SK-N-SH (cell line): ENCODE measurements at regions not wholly inside any gene's neighbourhood (a gene's known extent, or its start where the extent isn't known, plus 50 kb on each side); places are given as distances from the start of the nearest gene placed in this dataset.

Source experiments
- CTCF ChIA-PET: fragments of 300-600, 350-600 bp; formaldehyde crosslinking; extraction: SDS; loops from one replicate; lab custom pipeline; 2021; lab: Yijun Ruan, JAX
- POLR2A ChIA-PET: fragments of 350-600 bp; sonication (Branson Sonifier 250); formaldehyde crosslinking; extraction: SDS; loops from one replicate; lab custom pipeline; 2020; ENCODE audit warnings: antibody characterized with exemption, inconsistent platforms; lab: Yijun Ruan, JAX
- DNase-seq: peaks from one replicate; pipeline ENCODE4 v3.0.0; 2012
- H2AFZ ChIP-seq: fragments of 200-600 bp; sonication (generic); 2 replicates; pipeline ENCODE4 v1.8.1; 2016; ENCODE audit warnings: antibody characterized with exemption, mild to moderate bottlenecking, low read depth
- H3F3A ChIP-seq: fragments of 200-600 bp; sonication (generic); replicated peaks from 2 replicates; pipeline ENCODE3; 2016; ENCODE audit warnings: antibody characterized with exemption, mild to moderate bottlenecking; ENCODE audit not compliant: insufficient read depth
- H3K27ac ChIP-seq, 2 experiments: fragments of 200-500 bp in 1 of 2; fragments of 200-600 bp in 1 of 2; sonication (Bioruptor generic) in 1 of 2; sonication (generic), shearing (Covaris generic) in 1 of 2; 2 replicates each; pipeline versions ENCODE4 v1.5.1 to v1.6.1; 2014 to 2016; ENCODE audit warnings: low read depth in 2 of 2, inconsistent platforms in 1 of 2, low read length in 1 of 2, mild to moderate bottlenecking in 1 of 2, mixed read lengths in 1 of 2
- H3K27me3 ChIP-seq: fragments of 200-600 bp; sonication (generic), shearing (Covaris generic); 2 replicates; pipeline ENCODE4 v1.6.1; 2016; ENCODE audit warnings: mixed run types; ENCODE audit not compliant: insufficient read depth
- H3K36me3 ChIP-seq, 2 experiments: fragments of 200-500 bp in 1 of 2; fragments of 200-600 bp in 1 of 2; sonication (Bioruptor generic) in 1 of 2; sonication (generic) in 1 of 2; replicated peaks in 1 of 2; 2 replicates each; pipeline versions ENCODE3 to v1.5.1; 2014 to 2016; ENCODE audit warnings: low read length in 1 of 2, mild to moderate bottlenecking in 1 of 2; ENCODE audit not compliant: insufficient read depth in 2 of 2, control insufficient read depth in 1 of 2
- H3K4me1 ChIP-seq, 2 experiments: fragments of 200-500 bp in 1 of 2; fragments of 200-600 bp in 1 of 2; sonication (Bioruptor generic) in 1 of 2; sonication (generic), shearing (Covaris generic) in 1 of 2; 2 replicates each; pipeline versions ENCODE4 v1.5.1 to v1.6.1; 2014 to 2016; ENCODE audit warnings: low read depth in 1 of 2, low read length in 1 of 2, mixed run types in 1 of 2; ENCODE audit not compliant: insufficient read depth in 2 of 2, control insufficient read depth in 1 of 2
- H3K4me2 ChIP-seq: fragments of 200-600 bp; sonication (generic), shearing (Covaris generic); 2 replicates; pipeline ENCODE4 v1.6.1; 2017; ENCODE audit warnings: mixed run types
- H3K4me3 ChIP-seq, 2 experiments: fragments of 200-500 bp in 1 of 2; fragments of 200-600 bp in 1 of 2; sonication (Bioruptor generic) in 1 of 2; sonication (generic), shearing (Covaris generic) in 1 of 2; 2 replicates each; pipeline versions ENCODE4 v1.5.1 to v1.8.1; 2014 to 2016; ENCODE audit warnings: low read depth in 2 of 2, inconsistent platforms in 1 of 2, low read length in 1 of 2, mild to moderate bottlenecking in 1 of 2, mixed read lengths in 1 of 2, moderate library complexity in 1 of 2
- H3K79me2 ChIP-seq: fragments of 200-600 bp; sonication (generic); 2 replicates; pipeline ENCODE4 v1.8.1; 2017; ENCODE audit warnings: mild to moderate bottlenecking; ENCODE audit not compliant: insufficient read depth
- H3K9ac ChIP-seq: fragments of 200-600 bp; sonication (generic); 2 replicates; pipeline ENCODE4 v1.6.1; 2017; ENCODE audit warnings: mixed run types
- H3K9me2 ChIP-seq: fragments of 200-600 bp; sonication (generic); 2 replicates; pipeline ENCODE4 v1.6.1; 2017; ENCODE audit warnings: mixed run types
- H3K9me3 ChIP-seq: fragments of 200-600 bp; sonication (generic); 2 replicates; pipeline ENCODE4 v1.6.1; 2017; ENCODE audit warnings: mixed run types, mild to moderate bottlenecking, moderate library complexity
- H4K20me1 ChIP-seq: fragments of 200-600 bp; sonication (generic); 2 replicates; pipeline ENCODE4 v1.6.1; 2017; ENCODE audit warnings: mild to moderate bottlenecking, mixed run types; ENCODE audit not compliant: insufficient read depth
- CHD2 ChIP-seq: fragments of 150-350 bp; IDR thresholded peaks from 2 replicates; pipeline ENCODE4 v1.6.1; 2018; ENCODE audit warnings: low read length; ENCODE audit not compliant: partially characterized antibody
- CTCF ChIP-seq: fragments of 200-600 bp; sonication (generic); IDR thresholded peaks from 2 replicates; pipeline ENCODE4 v1.6.1; 2017; ENCODE audit warnings: antibody characterized with exemption, mild to moderate bottlenecking, moderate library complexity
- ELF1 ChIP-seq: IDR thresholded peaks from 2 replicates; pipeline ENCODE4 v1.4.0; 2012
- EZH2phosphoT487 ChIP-seq: fragments of 200-600 bp; sonication (generic); IDR thresholded peaks from 2 replicates; pipeline ENCODE4 v1.6.1; 2017; ENCODE audit warnings: low read depth, mixed run types, mild to moderate bottlenecking, antibody characterized with exemption, moderate library complexity, borderline replicate concordance
- FOXM1 ChIP-seq: IDR thresholded peaks from 2 replicates; pipeline ENCODE4 v1.4.0; 2012; ENCODE audit warnings: low read depth, mild to moderate bottlenecking
- MAX ChIP-seq: IDR thresholded peaks from 2 replicates; pipeline ENCODE4 v1.4.0; 2012; ENCODE audit warnings: low read depth
- MEF2A ChIP-seq: IDR thresholded peaks from 2 replicates; pipeline ENCODE4 v1.4.0; 2012; ENCODE audit warnings: low read depth, borderline replicate concordance
- MXI1 ChIP-seq: IDR thresholded peaks from 2 replicates; pipeline ENCODE4 v1.6.1; 2012; ENCODE audit warnings: mild to moderate bottlenecking, low read depth, low read length, improper control_type of control experiment
- NRF1 ChIP-seq: IDR thresholded peaks from 2 replicates; pipeline ENCODE4 v1.6.1; 2012; ENCODE audit warnings: low read depth, mild to moderate bottlenecking, low read length
- POLR2AphosphoS5 ChIP-seq: IDR thresholded peaks from 2 replicates; pipeline ENCODE4 v1.6.1; 2012; ENCODE audit warnings: low read depth, low read length
- RAD21 ChIP-seq: IDR thresholded peaks from 2 replicates; pipeline ENCODE4 v1.6.1; 2012; ENCODE audit warnings: mild to moderate bottlenecking, low read length
- SMC3 ChIP-seq: IDR thresholded peaks from 2 replicates; pipeline ENCODE4 v1.6.1; 2012; ENCODE audit warnings: low read depth, low read length, improper control_type of control experiment
- TCF12 ChIP-seq: IDR thresholded peaks from 2 replicates; pipeline ENCODE4 v1.4.0; 2012
- TEAD4 ChIP-seq: IDR thresholded peaks from 2 replicates; pipeline ENCODE4 v1.4.0; 2012; ENCODE audit warnings: mild to moderate bottlenecking, borderline replicate concordance; ENCODE audit not compliant: insufficient read depth
- YY1 ChIP-seq: IDR thresholded peaks from 2 replicates; pipeline ENCODE4 v1.4.0; 2012; ENCODE audit warnings: low read depth, mild to moderate bottlenecking
- ZBTB33 ChIP-seq: IDR thresholded peaks from 2 replicates; pipeline ENCODE4 v1.4.0; 2012; ENCODE audit warnings: low read depth, borderline replicate concordance
- WGBS: methylation state at CpG from one replicate; pipeline ENCODE4 v1.1.6; 2017; ENCODE audit warnings: low lambda C conversion rate; 5-methylcytosine and 5-hydroxymethylcytosine counted together
- TF ChIP-seq, protein P1 (sequence below): fragments of 150-350 bp; IDR thresholded peaks from 2 replicates; pipeline ENCODE4 v1.6.1; 2017; ENCODE audit warnings: antibody characterized with exemption, low read length, low read depth, borderline replicate concordance
- TF ChIP-seq, protein P2 (sequence below): IDR thresholded peaks from 2 replicates; pipeline ENCODE4 v1.6.1; 2012; ENCODE audit warnings: mild to moderate bottlenecking, low read depth, low read length, moderate library complexity
- TF ChIP-seq, protein P3 (sequence below): IDR thresholded peaks from 2 replicates; pipeline ENCODE4 v1.4.0; 2012; ENCODE audit warnings: low read depth, borderline replicate concordance

DNA sequence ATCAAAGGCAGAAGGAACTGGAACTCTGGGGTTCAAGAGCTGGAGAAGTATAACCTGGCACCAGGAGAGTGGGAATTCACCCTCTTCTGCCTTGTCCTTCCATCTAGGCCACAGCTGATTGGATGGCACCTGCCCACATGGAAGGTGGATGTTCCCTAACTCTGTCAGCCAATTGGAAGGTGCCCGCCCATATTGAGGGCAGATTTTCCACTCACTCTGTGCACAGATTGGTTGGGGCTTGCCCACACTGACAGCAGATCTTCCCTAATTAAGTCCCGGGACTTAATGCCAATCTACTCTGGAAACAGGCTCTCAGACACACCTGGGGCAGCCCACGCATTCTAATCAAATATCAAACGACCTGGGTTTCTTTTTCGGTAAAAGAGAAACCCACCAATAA, 1142.3 kb upstream of the CELF2 start:
- TF ChIP-seq CTCF (no peak), TCF12 (no peak), POLR2AphosphoS5 (no peak), MEF2A (no peak), MXI1 (no peak), YY1 (no peak), MAX (no peak), SMC3 (no peak), TEAD4 (no peak), EZH2phosphoT487 (no peak), NRF1 (no peak), ZBTB33 (no peak), CHD2 (no peak), RAD21 (no peak), FOXM1 (no peak), ELF1 (no peak)
- TF ChIP-seq, protein P1, sequence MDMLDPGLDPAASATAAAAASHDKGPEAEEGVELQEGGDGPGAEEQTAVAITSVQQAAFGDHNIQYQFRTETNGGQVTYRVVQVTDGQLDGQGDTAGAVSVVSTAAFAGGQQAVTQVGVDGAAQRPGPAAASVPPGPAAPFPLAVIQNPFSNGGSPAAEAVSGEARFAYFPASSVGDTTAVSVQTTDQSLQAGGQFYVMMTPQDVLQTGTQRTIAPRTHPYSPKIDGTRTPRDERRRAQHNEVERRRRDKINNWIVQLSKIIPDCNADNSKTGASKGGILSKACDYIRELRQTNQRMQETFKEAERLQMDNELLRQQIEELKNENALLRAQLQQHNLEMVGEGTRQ, result no peak
- TF ChIP-seq, protein P2, sequence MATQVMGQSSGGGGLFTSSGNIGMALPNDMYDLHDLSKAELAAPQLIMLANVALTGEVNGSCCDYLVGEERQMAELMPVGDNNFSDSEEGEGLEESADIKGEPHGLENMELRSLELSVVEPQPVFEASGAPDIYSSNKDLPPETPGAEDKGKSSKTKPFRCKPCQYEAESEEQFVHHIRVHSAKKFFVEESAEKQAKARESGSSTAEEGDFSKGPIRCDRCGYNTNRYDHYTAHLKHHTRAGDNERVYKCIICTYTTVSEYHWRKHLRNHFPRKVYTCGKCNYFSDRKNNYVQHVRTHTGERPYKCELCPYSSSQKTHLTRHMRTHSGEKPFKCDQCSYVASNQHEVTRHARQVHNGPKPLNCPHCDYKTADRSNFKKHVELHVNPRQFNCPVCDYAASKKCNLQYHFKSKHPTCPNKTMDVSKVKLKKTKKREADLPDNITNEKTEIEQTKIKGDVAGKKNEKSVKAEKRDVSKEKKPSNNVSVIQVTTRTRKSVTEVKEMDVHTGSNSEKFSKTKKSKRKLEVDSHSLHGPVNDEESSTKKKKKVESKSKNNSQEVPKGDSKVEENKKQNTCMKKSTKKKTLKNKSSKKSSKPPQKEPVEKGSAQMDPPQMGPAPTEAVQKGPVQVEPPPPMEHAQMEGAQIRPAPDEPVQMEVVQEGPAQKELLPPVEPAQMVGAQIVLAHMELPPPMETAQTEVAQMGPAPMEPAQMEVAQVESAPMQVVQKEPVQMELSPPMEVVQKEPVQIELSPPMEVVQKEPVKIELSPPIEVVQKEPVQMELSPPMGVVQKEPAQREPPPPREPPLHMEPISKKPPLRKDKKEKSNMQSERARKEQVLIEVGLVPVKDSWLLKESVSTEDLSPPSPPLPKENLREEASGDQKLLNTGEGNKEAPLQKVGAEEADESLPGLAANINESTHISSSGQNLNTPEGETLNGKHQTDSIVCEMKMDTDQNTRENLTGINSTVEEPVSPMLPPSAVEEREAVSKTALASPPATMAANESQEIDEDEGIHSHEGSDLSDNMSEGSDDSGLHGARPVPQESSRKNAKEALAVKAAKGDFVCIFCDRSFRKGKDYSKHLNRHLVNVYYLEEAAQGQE, result no peak
- TF ChIP-seq, protein P3, sequence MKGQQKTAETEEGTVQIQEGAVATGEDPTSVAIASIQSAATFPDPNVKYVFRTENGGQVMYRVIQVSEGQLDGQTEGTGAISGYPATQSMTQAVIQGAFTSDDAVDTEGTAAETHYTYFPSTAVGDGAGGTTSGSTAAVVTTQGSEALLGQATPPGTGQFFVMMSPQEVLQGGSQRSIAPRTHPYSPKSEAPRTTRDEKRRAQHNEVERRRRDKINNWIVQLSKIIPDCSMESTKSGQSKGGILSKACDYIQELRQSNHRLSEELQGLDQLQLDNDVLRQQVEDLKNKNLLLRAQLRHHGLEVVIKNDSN, result no peak
- H4K20me1 ChIP-seq, result no peaks in the 10 kb centered on the region
- DNase-seq, result no peak
- no peaks in the 10 kb centered on the region for H3K4me1 ChIP-seq
- H3K27me3 ChIP-seq, result no peaks in the 10 kb centered on the region
- no peaks in the 10 kb centered on the region for H3K79me2 ChIP-seq
- no peak overlapping the region for H3K4me3 ChIP-seq
- no peak overlapping the region for H2AFZ ChIP-seq
- H3F3A ChIP-seq, result no peaks in the 10 kb centered on the region
- H3K36me3 ChIP-seq, result no peaks in the 10 kb centered on the region
- POLR2A ChIA-PET, result no interaction called here
- H3K9me2 ChIP-seq, result no peaks in the 10 kb centered on the region
- WGBS, result 21% methylated on average over 5 of the region's 5 CpGs
- H3K9ac ChIP-seq, result no peak overlapping the region
- no peak overlapping the region for H3K4me2 ChIP-seq
- H3K27ac ChIP-seq, result no peak overlapping the region
- no peaks in the 10 kb centered on the region for H3K9me3 ChIP-seq
- CTCF ChIA-PET, result no interaction called here
